ENCODE measurements at regions not wholly inside any gene's neighbourhood (a gene's known extent, or its start where the extent isn't known, plus 50 kb on each side); places are given as distances from the start of the nearest gene placed in this dataset.
"Not testable (repeated sequence)": the region's sequence is repeated elsewhere in the genome, so short reads cannot be mapped to it uniquely, and the experiment has no call there.

DNA sequence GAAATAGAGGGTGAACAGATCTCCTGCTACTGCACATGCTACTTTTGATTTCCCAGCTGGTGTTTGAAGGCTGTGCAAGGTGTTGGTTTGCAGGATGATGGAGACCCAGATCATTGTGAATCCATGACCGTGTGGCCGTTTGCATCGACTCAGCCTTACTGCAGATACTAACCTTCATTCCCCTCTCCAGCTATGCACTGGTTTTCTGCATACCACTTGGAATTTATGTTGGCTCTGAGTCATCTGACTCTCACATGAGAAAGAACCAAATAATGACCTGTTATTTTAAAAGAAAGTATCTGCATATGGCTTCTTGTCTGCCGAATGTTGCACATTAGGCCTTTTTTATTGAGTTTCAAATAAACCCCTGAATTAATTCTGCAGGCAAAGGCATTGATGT is 183.3 kb upstream of the PRKX start:
- TF ChIP-seq, protein P1, sequence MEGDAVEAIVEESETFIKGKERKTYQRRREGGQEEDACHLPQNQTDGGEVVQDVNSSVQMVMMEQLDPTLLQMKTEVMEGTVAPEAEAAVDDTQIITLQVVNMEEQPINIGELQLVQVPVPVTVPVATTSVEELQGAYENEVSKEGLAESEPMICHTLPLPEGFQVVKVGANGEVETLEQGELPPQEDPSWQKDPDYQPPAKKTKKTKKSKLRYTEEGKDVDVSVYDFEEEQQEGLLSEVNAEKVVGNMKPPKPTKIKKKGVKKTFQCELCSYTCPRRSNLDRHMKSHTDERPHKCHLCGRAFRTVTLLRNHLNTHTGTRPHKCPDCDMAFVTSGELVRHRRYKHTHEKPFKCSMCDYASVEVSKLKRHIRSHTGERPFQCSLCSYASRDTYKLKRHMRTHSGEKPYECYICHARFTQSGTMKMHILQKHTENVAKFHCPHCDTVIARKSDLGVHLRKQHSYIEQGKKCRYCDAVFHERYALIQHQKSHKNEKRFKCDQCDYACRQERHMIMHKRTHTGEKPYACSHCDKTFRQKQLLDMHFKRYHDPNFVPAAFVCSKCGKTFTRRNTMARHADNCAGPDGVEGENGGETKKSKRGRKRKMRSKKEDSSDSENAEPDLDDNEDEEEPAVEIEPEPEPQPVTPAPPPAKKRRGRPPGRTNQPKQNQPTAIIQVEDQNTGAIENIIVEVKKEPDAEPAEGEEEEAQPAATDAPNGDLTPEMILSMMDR (IDR thresholded peaks at IDR 0.05) = not testable (repeated sequence)
- TF ChIP-seq POLR2A (IDR thresholded peaks at IDR 0.05) = not testable (repeated sequence)
